ENCODE measurements at regions not wholly inside any gene's neighbourhood (a gene's known extent, or its start where the extent isn't known, plus 50 kb on each side); places are given as distances from the start of the nearest gene placed in this dataset.

DNA sequence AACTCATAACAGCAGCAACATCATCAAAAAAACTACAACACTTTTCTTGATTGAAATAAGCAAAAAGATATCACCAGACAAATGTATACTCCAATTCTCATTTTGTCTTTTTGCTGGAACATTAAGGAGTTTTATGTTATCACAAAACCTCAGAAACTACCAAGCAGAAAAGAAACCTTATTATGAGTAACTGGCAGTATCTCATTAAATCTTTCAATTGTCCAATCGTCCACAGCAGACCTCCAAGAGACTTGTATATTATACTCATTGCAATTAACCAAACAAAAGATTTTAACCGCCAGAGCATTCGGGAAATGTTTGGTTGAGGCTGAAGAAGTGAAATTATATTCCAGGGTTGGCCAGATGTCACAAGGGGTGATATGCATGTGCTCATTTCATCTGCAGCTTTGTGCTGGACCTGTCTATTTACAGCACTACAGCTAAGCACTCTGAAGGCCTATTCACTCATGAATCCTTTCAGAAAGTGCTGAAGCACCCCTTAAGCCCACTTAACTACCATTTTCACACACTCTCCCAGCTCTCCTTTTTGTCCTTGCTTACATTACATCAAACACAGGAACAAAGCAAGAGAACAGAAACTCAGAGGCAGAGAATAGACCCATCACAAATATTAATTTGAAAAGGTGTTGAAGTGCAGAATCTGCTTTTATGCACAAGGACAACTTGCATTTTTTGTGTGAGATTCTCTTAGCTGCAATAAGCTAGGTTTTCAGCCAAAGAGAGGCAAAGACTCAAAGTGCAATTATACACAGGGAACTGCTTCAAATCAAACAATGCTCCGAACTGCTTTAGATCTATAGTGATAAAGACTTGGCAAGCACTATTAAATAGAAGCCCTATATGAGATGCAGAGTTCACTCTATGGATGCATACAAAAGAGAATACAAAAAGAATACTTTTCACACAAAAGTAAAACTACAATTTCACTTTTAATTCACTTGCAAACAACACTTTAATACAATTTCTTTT is 150.4 kb upstream of the POU5F2 start:
- TF ChIP-seq, protein P1, sequence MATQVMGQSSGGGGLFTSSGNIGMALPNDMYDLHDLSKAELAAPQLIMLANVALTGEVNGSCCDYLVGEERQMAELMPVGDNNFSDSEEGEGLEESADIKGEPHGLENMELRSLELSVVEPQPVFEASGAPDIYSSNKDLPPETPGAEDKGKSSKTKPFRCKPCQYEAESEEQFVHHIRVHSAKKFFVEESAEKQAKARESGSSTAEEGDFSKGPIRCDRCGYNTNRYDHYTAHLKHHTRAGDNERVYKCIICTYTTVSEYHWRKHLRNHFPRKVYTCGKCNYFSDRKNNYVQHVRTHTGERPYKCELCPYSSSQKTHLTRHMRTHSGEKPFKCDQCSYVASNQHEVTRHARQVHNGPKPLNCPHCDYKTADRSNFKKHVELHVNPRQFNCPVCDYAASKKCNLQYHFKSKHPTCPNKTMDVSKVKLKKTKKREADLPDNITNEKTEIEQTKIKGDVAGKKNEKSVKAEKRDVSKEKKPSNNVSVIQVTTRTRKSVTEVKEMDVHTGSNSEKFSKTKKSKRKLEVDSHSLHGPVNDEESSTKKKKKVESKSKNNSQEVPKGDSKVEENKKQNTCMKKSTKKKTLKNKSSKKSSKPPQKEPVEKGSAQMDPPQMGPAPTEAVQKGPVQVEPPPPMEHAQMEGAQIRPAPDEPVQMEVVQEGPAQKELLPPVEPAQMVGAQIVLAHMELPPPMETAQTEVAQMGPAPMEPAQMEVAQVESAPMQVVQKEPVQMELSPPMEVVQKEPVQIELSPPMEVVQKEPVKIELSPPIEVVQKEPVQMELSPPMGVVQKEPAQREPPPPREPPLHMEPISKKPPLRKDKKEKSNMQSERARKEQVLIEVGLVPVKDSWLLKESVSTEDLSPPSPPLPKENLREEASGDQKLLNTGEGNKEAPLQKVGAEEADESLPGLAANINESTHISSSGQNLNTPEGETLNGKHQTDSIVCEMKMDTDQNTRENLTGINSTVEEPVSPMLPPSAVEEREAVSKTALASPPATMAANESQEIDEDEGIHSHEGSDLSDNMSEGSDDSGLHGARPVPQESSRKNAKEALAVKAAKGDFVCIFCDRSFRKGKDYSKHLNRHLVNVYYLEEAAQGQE (IDR thresholded peaks at IDR 0.05; ENCODE audit: insufficient read depth in 1 of 2, low read depth in 2 of 2, low read length in 2 of 2): no peak
- TF ChIP-seq POLR2AphosphoS5 (IDR thresholded peaks at IDR 0.05; ENCODE audit: low read depth, low read length) (no peak), FOXP2 (optimal IDR thresholded peaks at IDR 0.05; ENCODE audit: borderline replicate concordance, extremely low read depth, extremely low read length, insufficient read depth) (no peak), SIN3A (IDR thresholded peaks at IDR 0.05; ENCODE audit: borderline replicate concordance, insufficient read depth, low read length) (no peak)

GRCh38 chr5:93890657-93891056 is 149.3 kb upstream of the POU5F2 start:
- no peak for TF ChIP-seq POLR2AphosphoS5 (IDR thresholded peaks at IDR 0.05; ENCODE audit: low read depth, low read length)
- TF ChIP-seq FOXP2 (optimal IDR thresholded peaks at IDR 0.05; ENCODE audit: borderline replicate concordance, extremely low read depth, extremely low read length, insufficient read depth): no peak
- TF ChIP-seq TAF1 (IDR thresholded peaks at IDR 0.05; ENCODE audit: borderline replicate concordance, insufficient read depth, low read length): no peak
- TF ChIP-seq, protein P1 (IDR thresholded peaks at IDR 0.05; ENCODE audit: insufficient read depth in 1 of 2, low read depth in 2 of 2, low read length in 2 of 2): no peak
- no peak for TF ChIP-seq SIN3A (IDR thresholded peaks at IDR 0.05; ENCODE audit: borderline replicate concordance, insufficient read depth, low read length)

- TF ChIP-seq FOXP2 (optimal IDR thresholded peaks at IDR 0.05; ENCODE audit: borderline replicate concordance, extremely low read depth, extremely low read length, insufficient read depth): no peak
- no peak for TF ChIP-seq SIN3A (IDR thresholded peaks at IDR 0.05; ENCODE audit: borderline replicate concordance, insufficient read depth, low read length)
- no peak for TF ChIP-seq POLR2AphosphoS5 (IDR thresholded peaks at IDR 0.05; ENCODE audit: low read depth, low read length)
- TF ChIP-seq, protein P1 (IDR thresholded peaks at IDR 0.05; ENCODE audit: insufficient read depth in 1 of 2, low read depth in 2 of 2, low read length in 2 of 2): no peak
- TF ChIP-seq TAF1 (IDR thresholded peaks at IDR 0.05; ENCODE audit: borderline replicate concordance, insufficient read depth, low read length): no peak
Observed at GRCh38 chr5:93887678-93888077, 146.3 kb upstream of the POU5F2 start.

DNA sequence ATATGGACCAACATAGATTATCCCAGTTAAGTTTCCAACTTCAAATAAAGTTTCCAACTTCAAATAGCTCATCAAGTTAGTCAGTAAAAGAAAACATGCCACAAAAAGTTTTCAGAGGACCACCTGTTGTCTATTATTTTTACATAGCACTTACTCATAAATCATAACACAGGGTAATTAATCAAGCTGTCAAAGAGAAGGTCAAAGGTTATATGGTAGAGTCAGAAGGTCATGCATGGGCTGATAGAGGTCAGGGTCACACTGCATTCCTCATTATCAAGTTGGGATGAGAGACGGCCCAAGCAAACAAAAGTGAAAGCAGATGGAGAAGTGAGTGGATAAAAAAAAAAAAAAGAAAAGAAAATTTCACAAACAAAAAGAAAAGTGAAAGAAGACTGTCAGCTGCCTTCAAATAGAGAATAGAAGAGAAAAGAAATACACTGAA is 145.5 kb upstream of the POU5F2 start:
- TF ChIP-seq SIN3A (IDR thresholded peaks at IDR 0.05; ENCODE audit: borderline replicate concordance, insufficient read depth, low read length) (no peak), FOXP2 (optimal IDR thresholded peaks at IDR 0.05; ENCODE audit: borderline replicate concordance, extremely low read depth, extremely low read length, insufficient read depth) (no peak), TAF1 (IDR thresholded peaks at IDR 0.05; ENCODE audit: borderline replicate concordance, insufficient read depth, low read length) (no peak), POLR2AphosphoS5 (IDR thresholded peaks at IDR 0.05; ENCODE audit: low read depth, low read length) (no peak)
- TF ChIP-seq, protein P1 (IDR thresholded peaks at IDR 0.05; ENCODE audit: insufficient read depth in 1 of 2, low read depth in 2 of 2, low read length in 2 of 2): no peak

Measured in PFSK-1 (cell line).